Fibroblast of mammary gland (primary cell): ENCODE measurements at regions not wholly inside any gene's neighbourhood (a gene's known extent, or its start where the extent isn't known, plus 50 kb on each side); places are given as distances from the start of the nearest gene placed in this dataset.
A peak's percentile ranks its signal among the peaks of the same experiment; 100 is the strongest.
"Not testable (repeated sequence)": the region's sequence is repeated elsewhere in the genome, so short reads cannot be mapped to it uniquely, and the experiment has no call there.

Experiments
- DNase-seq: peaks from one replicate; pipeline ENCODE4 v3.0.0-alpha.2; 2010; ENCODE audit warnings: low read depth
- H3K4me3 ChIP-seq: 2 replicates; pipeline ENCODE4 v1.5.1; 2011; ENCODE audit warnings: low read depth, mild to moderate bottlenecking, low read length, moderate library complexity; ENCODE audit not compliant: control insufficient read depth
- TF ChIP-seq, protein P1 (sequence below): conservative IDR thresholded peaks from 2 replicates; pipeline ENCODE4 v1.5.1; 2011; ENCODE audit warnings: low read depth, low read length, inconsistent platforms; ENCODE audit not compliant: control insufficient read depth, insufficient read depth

DNA sequence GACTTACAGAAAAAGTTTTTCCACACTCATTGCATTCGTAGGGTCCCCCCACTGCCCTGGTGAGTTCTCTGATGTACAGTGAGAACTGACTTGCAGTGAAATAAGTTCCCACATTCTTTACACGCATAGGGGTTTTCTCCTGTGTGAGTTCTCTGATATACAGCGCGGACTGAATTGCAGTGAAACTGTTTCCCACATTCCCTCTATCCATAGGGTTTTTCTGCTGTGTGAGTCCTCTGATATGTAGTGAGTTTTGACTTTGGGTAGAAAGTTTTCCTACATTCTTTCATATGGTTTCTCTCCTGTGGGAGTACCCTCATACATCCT lies 147.0 kb downstream of the GLRX3 start:
- no peak overlapping the region for H3K4me3 ChIP-seq
- DNase-seq, result no peak
- TF ChIP-seq, protein P1, sequence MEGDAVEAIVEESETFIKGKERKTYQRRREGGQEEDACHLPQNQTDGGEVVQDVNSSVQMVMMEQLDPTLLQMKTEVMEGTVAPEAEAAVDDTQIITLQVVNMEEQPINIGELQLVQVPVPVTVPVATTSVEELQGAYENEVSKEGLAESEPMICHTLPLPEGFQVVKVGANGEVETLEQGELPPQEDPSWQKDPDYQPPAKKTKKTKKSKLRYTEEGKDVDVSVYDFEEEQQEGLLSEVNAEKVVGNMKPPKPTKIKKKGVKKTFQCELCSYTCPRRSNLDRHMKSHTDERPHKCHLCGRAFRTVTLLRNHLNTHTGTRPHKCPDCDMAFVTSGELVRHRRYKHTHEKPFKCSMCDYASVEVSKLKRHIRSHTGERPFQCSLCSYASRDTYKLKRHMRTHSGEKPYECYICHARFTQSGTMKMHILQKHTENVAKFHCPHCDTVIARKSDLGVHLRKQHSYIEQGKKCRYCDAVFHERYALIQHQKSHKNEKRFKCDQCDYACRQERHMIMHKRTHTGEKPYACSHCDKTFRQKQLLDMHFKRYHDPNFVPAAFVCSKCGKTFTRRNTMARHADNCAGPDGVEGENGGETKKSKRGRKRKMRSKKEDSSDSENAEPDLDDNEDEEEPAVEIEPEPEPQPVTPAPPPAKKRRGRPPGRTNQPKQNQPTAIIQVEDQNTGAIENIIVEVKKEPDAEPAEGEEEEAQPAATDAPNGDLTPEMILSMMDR, result no peak

DNA sequence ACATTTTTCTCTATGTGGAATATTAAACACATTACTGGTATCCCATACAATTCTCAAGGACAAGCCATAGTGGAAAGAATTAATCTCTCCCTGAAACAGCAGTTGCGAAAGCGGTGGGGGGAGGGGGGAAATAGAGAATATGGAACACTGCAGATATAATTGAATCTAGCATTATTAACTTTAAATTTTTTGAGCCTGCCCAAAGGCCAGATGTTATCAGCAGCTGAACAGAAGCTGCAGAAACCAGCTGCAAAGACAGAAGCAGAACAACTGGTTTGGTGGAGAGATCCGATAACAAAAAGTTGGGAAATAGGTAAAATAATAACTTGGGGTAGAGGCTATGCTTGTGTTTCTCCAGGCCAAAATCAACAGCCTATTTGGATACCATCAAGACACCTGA lies 159.6 kb downstream of the GLRX3 start:
- not testable (repeated sequence) for DNase-seq, H3K4me3 ChIP-seq

DNA sequence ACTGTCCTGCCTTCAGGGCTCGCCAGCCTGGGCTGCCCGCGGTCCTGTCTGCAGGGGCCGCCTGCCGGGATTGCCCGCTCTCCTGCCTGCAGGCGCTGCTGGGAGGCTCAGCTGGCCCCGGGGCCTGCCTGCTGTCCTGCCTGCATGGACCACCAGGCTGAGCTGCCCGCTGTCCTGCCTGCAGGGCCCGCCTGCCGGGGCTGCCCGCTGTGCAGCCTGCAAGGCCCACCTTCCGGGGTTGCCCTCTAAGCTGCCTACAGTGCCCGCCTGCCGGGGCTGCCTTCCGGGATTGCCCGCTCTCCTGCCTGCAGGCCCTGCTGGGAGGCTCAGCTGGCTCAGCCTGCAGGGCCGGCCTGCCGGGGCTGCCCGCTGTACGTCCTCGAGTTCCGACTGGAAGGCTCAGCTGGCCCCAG lies 164.4 kb downstream of the GLRX3 start:
- TF ChIP-seq, protein P1, result no peak
- H3K4me3 ChIP-seq, result peak overlapping the region; percentile 33
- peak; percentile 19 for DNase-seq

DNA sequence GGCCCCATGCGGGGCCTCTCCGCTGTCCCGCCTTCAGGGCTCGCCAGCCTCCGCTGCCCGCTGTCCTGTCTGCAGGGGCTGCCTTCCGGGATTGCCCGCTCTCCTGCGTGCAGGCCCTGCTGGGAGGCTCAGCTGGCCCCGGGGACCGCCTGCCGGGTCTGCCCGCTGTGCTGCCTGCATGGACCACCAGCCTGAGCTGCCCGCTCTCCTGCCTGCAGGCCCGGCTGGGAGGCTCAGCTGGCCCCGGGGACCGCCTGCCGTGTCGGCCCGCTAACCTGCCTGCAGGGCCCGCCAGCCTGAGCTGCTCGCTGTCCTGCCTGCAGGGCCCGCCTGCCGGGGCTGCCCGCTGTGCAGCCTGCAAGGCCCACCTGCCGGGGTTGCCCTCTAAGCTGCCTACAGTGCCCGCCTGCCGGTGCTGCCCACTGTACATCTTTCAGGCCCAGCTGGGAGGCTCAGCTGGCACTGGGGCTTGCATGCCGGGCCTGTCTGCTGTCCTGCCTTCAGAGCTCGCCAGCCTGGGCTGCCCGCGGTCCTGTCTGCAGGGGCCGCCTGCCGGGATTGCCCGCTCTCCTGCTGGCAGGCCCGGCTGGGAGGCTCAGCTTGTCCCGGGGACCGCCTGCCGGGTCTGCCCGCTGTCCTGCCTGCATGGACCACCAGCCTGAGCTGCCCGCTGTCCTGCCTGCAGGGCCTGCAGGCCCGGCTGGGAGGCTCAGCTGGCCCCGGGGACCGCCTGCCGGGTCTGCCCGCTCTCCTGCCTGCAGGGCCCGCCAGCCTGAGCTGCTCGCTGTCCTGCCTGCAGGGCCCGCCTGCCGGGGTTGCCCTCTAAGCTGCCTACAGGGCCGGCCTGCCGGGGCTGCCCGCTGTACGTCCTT lies 165.1 kb downstream of the GLRX3 start:
- TF ChIP-seq, protein P1, result no peak
- DNase-seq, result peak; percentile 57
- peak overlapping the region; percentile 33 for H3K4me3 ChIP-seq

DNA sequence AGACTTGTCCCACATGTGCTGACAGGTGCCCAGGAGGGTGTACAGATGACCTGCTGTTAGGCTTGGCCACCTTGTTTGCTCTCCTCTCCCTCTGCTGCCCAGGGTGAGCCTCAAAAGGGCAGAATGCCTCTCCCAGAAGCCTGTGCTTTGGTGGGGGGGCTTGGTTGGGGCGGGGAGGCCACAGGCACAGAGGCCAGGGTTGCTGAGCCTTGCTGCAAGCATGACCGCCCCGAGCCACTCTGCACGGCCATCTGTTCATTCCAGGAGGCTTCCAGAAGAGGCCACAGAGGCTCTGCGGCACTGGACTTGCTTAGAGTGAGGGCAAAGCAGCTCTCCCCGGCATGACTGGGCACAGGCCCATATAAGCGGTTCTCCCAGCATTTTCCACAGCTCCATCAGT lies 190.8 kb downstream of the GLRX3 start:
- H3K4me3 ChIP-seq, result no peak overlapping the region
- TF ChIP-seq, protein P1, result no peak
- no peak for DNase-seq

DNA sequence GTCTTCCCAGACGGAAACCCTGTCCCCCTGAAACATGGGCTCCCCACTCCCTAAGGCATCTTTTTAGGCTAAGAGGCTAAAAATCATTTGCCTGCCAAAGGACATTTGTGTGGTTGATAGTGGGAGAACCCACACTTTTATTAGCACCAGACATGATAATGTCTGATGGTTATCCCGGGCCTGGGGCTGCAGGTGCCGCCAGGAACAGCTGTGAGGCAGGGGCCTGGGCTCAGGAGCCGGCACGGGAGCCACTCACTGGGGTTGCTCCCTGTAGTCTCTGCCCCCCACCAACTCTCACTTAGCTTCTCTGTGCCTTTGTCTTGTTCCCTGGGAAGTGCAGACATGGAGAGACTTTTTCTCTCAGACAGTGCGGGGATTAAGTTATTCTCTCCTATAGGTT lies 193.6 kb downstream of the GLRX3 start:
- no peak overlapping the region for H3K4me3 ChIP-seq
- TF ChIP-seq, protein P1, result no peak
- no peak for DNase-seq

DNA sequence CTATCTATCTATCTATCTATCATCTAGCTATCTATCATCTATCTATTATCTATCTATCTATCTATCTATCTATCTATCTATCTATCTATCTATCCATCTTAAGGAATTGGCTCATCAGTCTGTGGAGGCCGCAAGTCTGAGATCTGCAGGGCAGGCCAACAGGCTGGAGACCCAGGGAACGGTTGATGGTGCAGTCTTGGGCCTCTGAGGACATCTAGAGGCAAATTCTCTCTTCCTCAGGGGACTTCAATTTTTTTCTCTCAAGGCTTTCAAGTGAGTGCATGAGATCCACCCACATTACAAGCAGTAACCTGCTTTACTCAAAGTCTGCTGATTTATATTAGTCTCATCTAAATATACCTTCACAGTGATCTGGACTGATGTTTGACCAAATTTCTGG lies 197.0 kb downstream of the GLRX3 start:
- DNase-seq, result no peak
- no peak overlapping the region for H3K4me3 ChIP-seq
- TF ChIP-seq, protein P1, result no peak
